Stimulated activated CD4-positive, alpha-beta T cell treated with anti-CD3 and anti-CD28 coated beads, TNF-alpha, amount 100 ng/mL, for 4 hours (primary cell): ENCODE measurements at regions not wholly inside any gene's neighbourhood (a gene's known extent, or its start where the extent isn't known, plus 50 kb on each side); places are given as distances from the start of the nearest gene placed in this dataset.
"Not testable (repeated sequence)": the region's sequence is repeated elsewhere in the genome, so short reads cannot be mapped to it uniquely, and the experiment has no call there.

Experiments used
- DNase-seq, 3 experiments: peaks; one replicate each; pipeline ENCODE4 v3.0.0-alpha.2; 2020; ENCODE audit warnings: low read depth in 3 of 3

DNA sequence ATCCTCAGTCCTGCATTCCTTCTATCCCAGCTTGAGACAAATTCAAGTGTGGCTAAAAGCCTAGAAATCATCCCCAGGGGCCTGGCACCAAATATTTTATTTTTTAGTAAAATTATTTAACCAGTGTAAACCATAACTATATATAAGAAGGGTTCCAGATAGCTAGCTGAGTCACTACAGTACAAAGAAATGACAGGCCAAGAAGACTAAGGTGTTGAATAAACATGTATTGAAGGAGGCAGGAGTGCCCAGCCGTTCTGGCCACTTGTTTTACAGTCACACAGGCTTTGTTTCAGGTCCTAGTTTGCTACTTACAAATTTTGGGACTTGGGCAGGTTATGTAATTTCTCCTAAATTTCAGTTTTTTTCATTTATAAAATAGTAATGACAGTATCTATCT is 225.9 kb upstream of the PITX2 start:
- DNase-seq: no peak

DNA sequence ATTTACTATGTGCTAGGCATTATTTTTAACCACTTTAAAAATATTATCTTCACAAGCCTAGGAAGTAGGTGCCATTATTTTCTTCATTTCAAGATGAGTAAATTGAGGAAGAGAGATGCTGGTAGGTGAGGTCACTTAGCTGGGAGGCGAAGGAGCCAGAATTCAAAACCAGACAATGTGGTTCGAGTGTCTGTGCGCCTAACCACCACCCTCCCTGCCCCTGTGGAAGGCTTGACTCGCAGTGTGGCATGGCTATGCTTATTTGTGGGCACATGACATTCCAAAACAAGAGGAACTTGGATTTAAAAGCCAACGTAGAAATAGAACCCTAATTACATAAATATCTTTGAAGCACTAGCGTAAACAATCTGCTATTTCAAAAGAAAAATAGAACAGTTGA is 226.6 kb upstream of the PITX2 start:
- no peak for DNase-seq

DNA sequence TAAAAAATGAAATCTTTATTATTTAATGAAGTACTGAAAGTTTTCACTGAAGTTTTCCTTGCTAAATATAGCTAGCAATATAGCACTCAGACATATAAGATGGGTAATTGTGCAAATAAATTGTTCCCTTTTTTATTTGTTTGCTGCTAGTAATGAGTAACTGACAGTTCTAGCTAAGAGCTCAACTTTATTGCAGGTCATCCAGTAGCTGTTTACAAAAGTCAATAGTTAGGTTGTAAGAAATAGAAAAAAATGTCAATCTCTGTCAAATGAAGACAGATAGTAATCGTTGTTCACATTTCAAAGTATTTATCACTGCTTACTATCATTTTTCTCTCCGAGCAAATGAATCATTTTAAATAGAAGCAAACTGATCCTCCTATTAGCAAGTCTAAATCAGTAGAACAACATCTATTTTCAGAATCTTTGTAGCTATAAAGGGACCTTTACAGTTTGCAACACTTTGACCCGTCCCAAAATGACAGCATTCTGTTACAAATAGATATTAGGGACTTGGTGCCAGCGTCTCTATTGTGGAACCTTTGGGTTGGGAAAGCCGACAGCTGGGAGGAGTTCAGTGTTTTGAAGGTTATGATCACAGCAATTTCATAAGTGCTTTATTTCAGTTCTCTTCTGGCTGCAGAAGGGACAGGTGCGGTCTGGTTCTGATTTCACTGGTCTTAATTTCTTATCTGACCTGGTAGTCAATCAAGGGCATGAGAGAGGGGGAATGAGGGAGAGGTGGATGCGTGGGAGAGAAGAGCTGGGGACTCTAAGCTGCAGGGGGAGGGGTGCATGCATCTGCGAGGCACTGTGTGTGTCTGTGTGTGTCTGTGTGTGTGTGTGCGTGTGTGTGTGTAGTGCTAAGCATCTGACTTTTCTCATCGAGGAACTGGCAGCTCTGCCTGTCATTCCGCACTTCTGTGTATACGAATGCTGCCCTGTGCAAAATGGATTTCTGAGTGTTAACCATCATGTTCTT is 227.9 kb upstream of the PITX2 start:
- no peak for DNase-seq

DNA sequence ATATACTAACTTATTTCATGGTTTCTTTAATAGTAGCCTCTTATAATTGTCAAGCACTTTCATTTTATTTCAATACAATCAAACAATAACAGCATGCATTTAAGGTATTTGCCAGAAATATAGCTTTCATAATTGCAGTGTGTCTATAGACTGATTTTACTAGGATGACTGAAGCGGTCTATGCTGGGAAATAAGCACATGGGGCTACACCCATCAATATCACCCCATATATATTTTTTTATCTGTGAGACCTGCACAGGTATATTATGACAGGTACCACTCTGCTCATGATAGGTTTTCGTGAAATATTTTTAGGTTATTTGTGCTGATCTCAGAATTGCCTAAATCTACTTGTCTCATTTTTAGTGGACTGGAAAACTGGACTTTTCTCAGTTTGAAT is 229.1 kb upstream of the PITX2 start:
- no peak for DNase-seq

DNA sequence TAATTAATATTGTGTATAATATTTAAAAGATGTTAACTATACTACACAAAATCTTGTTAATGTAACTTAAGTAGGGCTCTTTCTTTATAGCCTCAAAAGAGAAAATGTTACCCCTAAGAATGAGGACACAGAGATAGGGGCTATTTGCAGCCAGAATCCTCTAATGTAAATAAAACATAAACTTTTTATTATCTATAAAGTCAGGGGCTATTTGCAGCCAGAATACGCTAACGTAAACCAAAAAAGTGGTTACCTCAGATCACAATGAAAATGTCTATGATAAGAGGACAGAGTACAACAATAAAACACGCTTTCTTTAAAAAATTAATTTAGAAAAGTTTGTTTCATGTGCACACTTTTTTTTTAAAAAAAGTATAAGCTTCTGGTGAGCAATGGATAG is 229.9 kb upstream of the PITX2 start:
- DNase-seq: no peak

DNA sequence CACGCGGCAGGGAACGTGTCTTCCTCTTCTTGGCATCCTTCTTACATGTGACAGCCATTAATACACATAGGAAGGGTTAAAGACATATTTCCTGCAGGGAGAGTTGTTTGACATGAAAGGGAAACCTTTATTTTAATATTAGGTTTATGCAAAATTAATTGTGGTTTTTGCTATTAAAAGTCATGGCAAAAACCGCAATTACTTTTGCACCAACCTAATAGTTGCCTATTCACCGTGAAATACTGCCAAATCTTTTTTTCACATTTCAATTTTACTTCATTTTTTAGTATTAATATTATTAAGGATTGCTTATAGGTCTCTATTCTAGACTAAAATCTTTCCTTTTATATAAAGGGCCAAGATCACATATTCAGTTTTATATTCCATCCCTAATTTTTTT is 230.4 kb upstream of the PITX2 start:
- no peak for DNase-seq

DNA sequence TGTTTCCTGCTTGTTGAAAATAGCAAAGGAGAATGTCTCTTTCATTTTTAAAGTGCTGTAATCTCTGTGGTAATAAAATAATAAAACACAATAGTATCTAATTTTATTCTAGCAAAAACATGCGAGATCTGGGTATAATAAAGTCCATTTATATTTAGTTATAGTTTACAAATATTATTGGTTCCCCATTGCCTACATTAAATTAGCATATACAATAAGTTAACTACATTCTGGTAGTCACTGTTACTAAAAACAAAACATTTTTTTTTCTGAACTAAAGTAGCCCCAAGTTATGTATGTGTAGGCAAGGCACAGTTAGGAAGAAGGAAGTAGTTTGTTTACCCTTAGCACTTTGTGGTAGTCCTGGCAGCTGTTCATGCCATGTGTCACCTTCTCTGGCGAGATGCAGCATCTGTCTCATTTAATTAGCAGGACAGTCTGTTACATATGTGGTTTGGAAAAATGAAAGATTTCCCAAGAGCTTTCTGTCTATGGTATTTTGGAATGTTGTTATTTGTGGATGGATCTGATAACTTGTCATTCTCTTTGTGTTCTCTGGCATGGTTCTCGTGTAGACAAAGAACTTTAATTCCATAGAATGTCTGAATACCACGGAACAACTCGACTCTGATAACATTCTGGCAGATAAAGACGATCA is 231.3 kb upstream of the PITX2 start:
- no peak for DNase-seq

DNA sequence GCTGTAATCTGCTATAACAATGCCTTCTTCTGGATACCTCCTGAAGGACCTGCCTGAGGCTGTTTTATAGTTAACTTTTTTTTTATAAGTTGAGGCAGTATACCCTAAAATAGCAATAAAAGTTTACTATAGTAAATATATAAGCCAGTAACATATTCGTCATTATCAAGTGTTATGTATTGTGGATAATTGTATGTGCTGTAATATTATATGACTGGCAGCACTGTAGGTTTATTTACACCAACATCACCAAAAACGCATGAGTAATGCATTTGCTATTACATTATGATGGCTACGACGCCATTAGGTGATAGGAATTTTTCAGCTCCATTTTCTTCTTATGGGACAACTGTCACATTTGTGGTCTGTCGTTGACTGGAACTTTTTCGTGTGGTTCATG is 237.2 kb upstream of the PITX2 start:
- DNase-seq: no peak

DNA sequence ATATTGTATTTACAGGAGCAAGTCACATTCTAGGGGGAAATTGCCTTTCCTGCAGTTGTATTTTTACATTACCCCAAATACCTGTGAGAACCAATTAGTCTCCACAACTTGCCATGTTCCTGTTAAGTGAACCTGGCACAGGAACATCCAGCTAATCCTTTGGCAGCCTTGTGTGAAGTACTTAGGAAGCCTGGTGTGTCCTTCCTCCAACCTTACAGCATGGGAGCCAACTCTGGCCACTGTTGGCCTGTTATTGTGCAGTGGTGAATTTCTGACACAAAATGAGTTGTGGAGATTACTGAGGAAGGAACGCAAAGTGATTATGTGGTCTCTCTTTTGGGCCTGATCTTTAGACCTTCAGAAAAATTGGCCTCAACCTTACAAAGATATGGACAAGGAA is 238.0 kb upstream of the PITX2 start:
- DNase-seq: no peak

DNA sequence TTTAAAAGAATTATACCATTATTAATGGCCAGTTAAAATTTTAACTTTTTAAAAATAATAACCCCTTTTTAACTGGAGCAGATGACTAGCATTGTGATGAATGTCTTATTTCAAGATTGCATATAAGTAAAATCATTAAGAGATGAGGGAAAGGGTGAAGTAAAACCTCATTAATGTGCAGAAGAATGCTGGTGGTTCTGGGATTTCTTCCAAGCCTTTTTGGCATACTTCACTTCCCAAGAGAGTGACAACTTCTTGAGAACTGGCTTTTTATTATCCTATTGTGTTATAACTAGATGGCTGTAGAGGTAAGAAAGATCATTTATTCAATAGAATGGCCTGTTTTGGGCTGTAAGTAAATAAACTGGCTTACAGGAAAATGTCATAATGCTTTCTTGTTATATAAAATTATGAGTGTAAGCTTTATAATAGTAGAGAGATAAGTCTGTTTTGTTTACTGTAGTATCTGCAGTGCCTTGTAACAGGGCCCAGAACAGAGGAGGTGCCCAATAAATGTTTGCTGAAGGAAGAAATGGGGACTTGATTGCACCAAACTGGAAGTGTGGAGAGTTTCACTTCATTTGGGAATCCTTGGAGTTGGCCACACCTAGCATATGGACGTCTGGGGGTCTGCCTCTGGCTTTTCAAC is 242.9 kb upstream of the PITX2 start:
- no peak for DNase-seq

DNA sequence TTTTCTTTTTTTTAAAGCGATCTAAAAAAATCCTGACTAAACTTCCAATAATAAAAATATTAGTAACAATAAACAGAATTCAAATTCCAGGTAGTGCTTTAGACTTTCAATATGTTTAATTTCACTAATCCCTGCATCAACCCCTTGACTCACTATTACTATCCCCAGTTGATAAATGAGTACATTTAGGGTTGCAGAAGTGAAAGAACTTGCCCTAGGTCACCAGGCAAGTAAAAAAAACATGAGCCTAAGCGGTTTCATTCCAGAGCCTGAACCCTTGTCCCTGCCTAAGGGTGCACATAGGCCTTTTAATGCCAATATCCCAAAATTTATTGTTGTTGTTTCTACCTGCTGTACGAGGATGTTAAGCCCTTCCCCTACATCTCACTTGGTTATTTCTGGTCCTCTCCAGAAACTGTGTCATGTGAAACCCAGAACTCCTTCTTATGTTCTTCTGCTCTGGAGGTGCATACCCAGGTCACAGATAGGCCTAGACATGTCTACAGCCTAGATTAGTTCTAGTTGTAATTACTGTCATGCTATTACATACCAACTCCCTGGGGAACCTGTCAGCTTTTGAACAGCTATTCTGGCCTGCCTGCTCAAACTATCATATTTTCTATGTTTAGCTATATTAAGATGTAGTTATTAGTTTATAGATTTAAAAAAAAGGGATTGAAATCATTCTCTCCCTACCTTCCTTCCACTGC is 244.5 kb upstream of the PITX2 start:
- no peak for DNase-seq

DNA sequence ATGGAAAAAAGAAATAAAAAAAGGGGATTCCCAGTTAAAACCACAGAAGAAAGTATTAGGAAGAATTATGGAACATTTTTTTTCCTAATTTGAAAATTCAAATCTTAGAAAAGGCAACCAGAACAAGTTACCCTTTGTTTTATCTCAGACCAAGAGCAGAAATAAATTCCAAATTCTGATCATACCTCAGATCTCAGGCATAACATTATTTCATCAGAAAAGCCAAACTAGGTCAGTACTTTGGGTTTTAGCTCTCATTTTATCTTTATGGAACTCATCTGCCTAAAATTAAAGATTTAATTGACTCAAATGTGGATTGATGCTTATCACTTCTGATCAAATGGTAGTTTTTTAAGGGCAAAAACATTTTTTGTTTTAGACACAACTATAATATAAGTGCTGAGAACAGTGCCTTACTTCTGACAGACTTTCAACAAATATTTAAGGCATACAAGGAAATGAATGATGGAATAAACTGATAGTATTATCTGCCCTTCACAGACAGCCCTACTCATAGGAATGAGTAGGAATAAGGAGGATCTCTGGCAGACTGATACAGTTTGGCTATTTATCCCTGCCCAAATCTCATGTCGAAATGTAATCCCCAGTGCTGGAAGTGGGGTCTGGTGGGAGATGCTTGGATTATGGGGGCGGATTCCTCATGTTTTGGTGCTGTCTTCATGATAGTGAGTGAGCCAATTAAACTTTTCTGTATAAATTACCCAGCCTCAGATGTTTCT is 245.3 kb upstream of the PITX2 start:
- DNase-seq: no peak

DNA sequence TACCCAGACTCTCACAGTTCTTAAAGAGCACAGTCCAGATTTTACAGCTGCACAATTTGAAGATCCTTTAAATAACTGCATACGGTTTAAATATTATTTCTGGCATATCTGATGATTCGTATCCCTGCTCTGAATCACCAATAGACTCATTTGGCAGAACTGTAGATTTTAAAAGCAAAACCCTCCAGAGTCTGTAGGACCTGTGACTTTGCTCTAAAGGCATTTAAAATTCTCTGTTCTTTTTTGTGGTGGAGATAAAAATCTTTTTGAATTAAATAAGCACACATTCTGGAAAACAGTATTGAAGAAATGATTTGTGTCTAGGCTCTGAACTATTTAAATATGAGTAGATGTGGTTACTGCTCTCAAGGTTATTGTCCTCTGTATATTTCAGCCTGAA is 246.2 kb upstream of the PITX2 start:
- no peak for DNase-seq

DNA sequence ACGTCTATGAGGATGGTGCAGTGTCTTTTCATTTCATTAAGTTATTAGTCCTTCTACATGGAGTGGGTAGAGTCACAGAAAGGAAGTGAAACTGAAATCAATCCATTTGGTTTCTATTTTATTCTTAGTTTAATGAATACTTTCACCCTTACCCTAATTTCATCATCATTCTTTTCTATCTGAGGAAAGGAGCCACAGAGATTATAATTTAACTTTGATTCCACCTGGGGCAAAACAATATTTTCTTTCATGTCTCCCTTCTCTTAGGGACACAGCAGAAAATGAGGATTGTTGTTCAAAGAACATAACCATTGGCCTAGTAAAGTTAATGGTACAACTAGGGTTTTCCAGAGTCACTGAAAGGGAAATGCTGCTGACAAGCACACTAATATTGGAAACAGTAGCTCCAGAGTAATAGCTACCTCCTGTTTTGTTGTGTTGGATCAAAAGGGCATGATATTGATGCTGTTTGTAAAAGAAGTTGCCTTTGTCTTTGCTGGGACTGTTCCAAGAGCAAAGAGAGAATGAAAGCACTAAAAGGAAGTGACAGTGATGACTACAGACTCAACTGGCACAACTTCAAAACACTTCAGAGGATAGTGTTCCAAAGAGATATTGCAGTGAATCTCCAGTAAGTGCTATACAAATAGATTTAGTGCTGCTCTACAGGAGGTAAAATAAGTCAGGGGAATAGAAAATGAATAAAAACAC is 247.1 kb upstream of the PITX2 start:
- DNase-seq: no peak

DNA sequence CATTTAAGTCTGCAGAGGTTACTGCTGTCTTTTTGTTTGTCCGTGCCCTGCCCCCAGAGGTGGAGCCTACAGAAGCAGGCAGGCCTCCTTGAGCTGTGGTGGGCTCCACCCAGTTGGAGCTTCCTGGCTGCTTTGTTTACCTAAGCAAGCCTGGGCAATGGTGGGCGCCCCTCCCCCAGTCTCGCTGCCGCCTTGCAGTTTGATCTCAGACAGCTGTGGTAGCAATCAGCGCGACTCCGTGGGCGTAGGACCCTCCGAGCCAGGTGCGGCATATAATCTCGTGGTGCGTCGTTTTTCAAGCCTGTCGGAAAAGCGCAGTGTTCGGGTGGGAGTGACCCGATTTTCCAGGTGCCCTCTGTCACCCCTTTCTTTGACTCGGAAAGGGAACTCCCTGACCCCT is 253.3 kb upstream of the PITX2 start:
- DNase-seq: not testable (repeated sequence)

DNA sequence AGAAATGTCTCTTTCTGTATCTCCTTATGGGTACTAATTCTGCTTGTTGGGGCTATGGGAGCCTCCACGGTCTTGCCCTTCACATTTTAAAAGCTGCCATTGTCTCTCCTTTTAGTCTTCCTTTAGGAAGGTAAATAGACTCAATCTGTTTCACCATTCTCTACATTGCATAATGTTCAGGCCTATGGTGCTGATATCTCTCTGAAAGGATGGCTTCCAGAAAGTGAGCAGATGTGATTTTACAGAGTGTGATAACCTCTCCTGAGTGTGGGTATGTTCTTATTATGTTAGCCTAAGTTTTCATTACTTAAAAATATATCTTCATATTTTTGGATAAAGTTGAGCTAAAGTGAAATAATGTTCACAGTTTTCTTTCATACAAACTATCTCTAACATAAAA is 254.0 kb upstream of the PITX2 start:
- DNase-seq: no peak

DNA sequence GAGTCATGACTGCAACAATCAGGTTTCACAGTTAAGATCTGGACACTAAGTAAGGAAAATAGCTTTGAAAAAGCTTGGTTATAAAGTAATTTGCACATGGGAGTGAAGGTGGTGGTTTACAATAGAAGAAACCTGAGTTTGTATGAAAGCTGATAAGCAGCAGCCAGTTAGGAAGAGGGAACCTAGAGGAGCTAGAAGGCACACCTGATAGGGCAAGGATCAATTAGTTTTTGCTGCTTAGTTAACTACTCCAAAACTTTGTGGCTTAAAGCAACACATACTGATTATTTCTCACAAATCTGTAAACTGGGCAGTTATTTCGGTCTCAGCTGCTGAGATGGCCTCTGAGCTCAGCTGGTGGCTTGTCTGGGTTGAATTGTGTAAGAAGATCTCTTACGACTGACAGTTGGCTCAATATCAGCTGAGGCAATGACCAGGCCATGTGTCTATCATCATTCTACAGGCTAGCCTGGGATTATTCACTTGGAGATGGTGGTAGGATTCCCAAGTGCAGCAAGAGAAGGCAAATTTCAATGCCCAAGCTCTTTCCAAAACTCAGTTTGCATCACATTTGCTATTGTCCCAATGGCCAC is 255.0 kb upstream of the PITX2 start:
- DNase-seq: no peak

DNA sequence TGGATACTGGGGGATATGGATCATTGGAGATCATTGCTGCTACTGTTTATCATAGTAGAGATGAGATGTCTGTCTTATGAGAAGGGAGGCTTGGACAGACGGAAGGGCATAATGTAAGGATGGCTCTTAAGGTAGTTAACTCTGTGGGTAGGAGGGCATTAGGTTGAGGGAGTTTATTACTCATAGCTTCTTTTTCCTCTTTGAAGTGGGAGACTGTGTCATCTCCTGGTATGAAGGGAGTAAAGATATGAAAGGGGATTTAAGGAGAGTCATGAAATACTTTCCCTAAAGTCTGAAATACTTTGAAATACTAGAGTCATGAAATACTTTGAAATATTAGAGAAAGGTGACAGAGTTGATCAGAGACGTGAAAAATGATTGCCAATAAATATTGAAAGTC is 255.5 kb upstream of the PITX2 start:
- DNase-seq: no peak

DNA sequence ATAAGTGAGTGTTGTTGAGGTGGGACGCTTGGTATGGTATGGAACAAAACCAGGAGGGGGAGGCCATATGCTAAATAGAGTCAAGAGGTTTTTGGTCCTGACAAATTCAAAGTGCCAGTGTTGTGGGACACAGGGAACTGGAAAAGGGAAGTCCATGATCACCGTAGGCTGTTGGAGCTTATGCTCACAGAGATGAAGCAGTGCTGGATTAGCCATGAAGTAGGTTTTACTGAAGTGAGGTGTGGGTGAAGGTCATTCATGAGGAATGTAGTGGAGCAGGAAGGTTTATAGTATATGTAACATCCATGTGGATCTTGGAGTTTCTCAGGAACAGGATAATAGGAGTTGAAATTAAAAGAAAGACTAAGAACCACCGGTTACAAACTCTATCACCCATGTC is 256.1 kb upstream of the PITX2 start:
- no peak for DNase-seq

DNA sequence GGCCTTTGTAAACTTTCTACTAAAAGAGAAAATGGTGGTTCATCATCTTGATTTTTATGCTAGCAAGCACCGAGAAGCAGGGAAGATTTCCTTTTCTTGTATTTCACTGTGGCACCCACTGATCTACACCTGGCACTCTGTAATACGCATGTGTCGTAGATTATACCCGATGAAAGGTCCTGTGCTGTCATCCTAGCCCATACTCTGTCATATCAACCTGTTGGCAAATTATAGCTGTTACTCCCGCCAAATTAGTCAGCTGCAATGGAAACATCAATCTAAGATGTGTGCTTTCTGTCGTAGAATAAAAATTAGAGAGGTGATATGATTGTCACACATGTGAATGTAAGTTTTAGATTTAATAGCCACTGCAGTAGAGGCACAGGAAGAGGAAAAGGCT is 263.4 kb upstream of the PITX2 start:
- no peak for DNase-seq
